B cell (primary cell): ENCODE measurements at regions not wholly inside any gene's neighbourhood (a gene's known extent, or its start where the extent isn't known, plus 50 kb on each side); places are given as distances from the start of the nearest gene placed in this dataset.

Experiments used
- ATAC-seq: fragments of 200-7000 bp; cut with Tn5 transposase; one replicate; pipeline ENCODE4 v1.10.0; 2021; ENCODE audit warnings: low read depth, mild to moderate bottlenecking, moderate number of reproducible peaks, moderate library complexity
- CTCF ChIA-PET: fragments of 350-600 bp; sonication (Branson Sonifier 250); formaldehyde crosslinking; loops from one replicate; lab custom pipeline; 2021; ENCODE audit warnings: antibody characterized with exemption, inconsistent platforms; lab: Charles Lee
- POLR2A ChIA-PET: fragments of 350-600 bp; sonication (Branson Sonifier 250); formaldehyde crosslinking; loops from one replicate; lab custom pipeline; 2021; ENCODE audit warnings: antibody characterized with exemption; lab: Charles Lee
- DNase-seq: peaks from one replicate; pipeline ENCODE4 v3.0.0; 2013
- H2AFZ ChIP-seq: 2 replicates; pipeline ENCODE4 v1.6.1; 2012; ENCODE audit warnings: mild to moderate bottlenecking, low read depth, low read length; ENCODE audit not compliant: insufficient read depth, poor library complexity, severe bottlenecking
- H3K27ac ChIP-seq, 2 donors: 1 replicate in 1 of 2; 2 replicates in 1 of 2; pipeline ENCODE4 v1.5.1; 2012 to 2013; ENCODE audit warnings: low read length in 2 of 2, mild to moderate bottlenecking in 2 of 2, moderate library complexity in 1 of 2
- H3K27me3 ChIP-seq, 4 experiments: fragments of 200-600 bp in 1 of 4; sonication (generic) in 1 of 4; replicated peaks in 1 of 4; 1 replicate in 2 of 4; 2 replicates in 2 of 4; pipeline versions ENCODE4 v1.6.1 to v1.7.0; 2013 to 2016; ENCODE audit warnings: low read length in 3 of 4, mild to moderate bottlenecking in 2 of 4, mixed read lengths in 1 of 4, moderate library complexity in 1 of 4; ENCODE audit not compliant: insufficient read depth in 4 of 4, control insufficient read depth in 3 of 4; ENCODE audit errors: control extremely low read depth in 1 of 4
- H3K36me3 ChIP-seq, 2 experiments: replicated peaks in 1 of 2; 1 replicate in 1 of 2; 2 replicates in 1 of 2; pipeline versions ENCODE4 v1.6.1 to v1.7.1; 2013; ENCODE audit warnings: low read length in 1 of 2; ENCODE audit not compliant: insufficient read depth in 2 of 2, control insufficient read depth in 1 of 2; ENCODE audit errors: control extremely low read depth in 1 of 2, extremely low read depth in 1 of 2
- H3K4me1 ChIP-seq, 2 donors: fragments of 200-600 bp in 1 of 2; sonication (generic) in 1 of 2; 1 replicate in 1 of 2; 2 replicates in 1 of 2; pipeline versions ENCODE4 v1.5.1 to v1.6.1; 2013 to 2017; ENCODE audit warnings: low read length in 2 of 2; ENCODE audit not compliant: control insufficient read depth in 2 of 2, insufficient read depth in 2 of 2
- H3K4me2 ChIP-seq: replicated peaks from 2 replicates; pipeline ENCODE3; 2012; ENCODE audit warnings: mild to moderate bottlenecking, low read depth, low read length; ENCODE audit not compliant: poor library complexity, severe bottlenecking
- H3K4me3 ChIP-seq, 5 experiments: fragments of 200-600 bp in 1 of 5; sonication (generic) in 1 of 5; 1 replicate in 3 of 5; 2 replicates in 2 of 5; pipeline versions ENCODE4 v1.5.1 to v1.7.0; 2011 to 2016; ENCODE audit warnings: low read length in 4 of 5, mild to moderate bottlenecking in 4 of 5, low read depth in 2 of 5, control low read depth in 1 of 5, moderate library complexity in 1 of 5; ENCODE audit not compliant: insufficient read depth in 1 of 5; ENCODE audit errors: control extremely low read depth in 1 of 5, extremely low read depth in 1 of 5
- H3K79me2 ChIP-seq: fragments of 200-600 bp; sonication (generic); one replicate; pipeline ENCODE4 v1.6.0; 2016; ENCODE audit warnings: low read length; ENCODE audit not compliant: control insufficient read depth, insufficient read depth
- H3K9ac ChIP-seq: fragments of 200-600 bp; sonication (generic); 2 replicates; pipeline ENCODE4 v1.6.1; 2017; ENCODE audit warnings: mild to moderate bottlenecking, low read length, moderate library complexity
- H3K9me3 ChIP-seq, 3 donors: one replicate each; pipeline versions ENCODE4 v1.6.1 to v1.7.1; 2013; ENCODE audit warnings: low read length in 2 of 3; ENCODE audit not compliant: control insufficient read depth in 2 of 3, insufficient read depth in 1 of 3; ENCODE audit errors: control extremely low read depth in 1 of 3
- H4K20me1 ChIP-seq: 2 replicates; pipeline ENCODE4 v1.6.0; 2012; ENCODE audit warnings: mild to moderate bottlenecking, low read length; ENCODE audit not compliant: insufficient read depth, control insufficient read depth, poor library complexity, severe bottlenecking
- H3K27ac Mint-ChIP-seq: one replicate; pipeline ENCODE4 v1.8.0; 2021; ENCODE audit warnings: mixed read lengths
- H3K27me3 Mint-ChIP-seq: one replicate; pipeline ENCODE4 v1.8.0; 2021; ENCODE audit warnings: mixed read lengths
- H3K4me1 Mint-ChIP-seq: one replicate; pipeline ENCODE4 v1.8.0; 2021; ENCODE audit warnings: mixed read lengths
- H3K4me3 Mint-ChIP-seq: one replicate; pipeline ENCODE4 v1.8.0; 2021; ENCODE audit warnings: mixed read lengths
- H3K9me3 Mint-ChIP-seq: one replicate; pipeline ENCODE4 v1.8.0; 2022; ENCODE audit warnings: mixed read lengths; ENCODE audit not compliant: insufficient read depth
- CTCF ChIP-seq: fragments of 200-600 bp; IDR thresholded peaks from one replicate; pipeline ENCODE4 v1.8.0; 2022; ENCODE audit warnings: antibody characterized with exemption, mild to moderate bottlenecking
- EZH2 ChIP-seq: IDR thresholded peaks from 2 replicates; pipeline ENCODE4 v1.6.1; 2012; ENCODE audit warnings: borderline replicate concordance, low read depth, mild to moderate bottlenecking, moderate library complexity, low read length; ENCODE audit not compliant: insufficient read depth, poor library complexity, severe bottlenecking
- WGBS: methylation state at CpG from one replicate; pipeline ENCODE4 v1.1.5; 2013; ENCODE audit warnings: missing lambda C conversion rate; ENCODE audit not compliant: insufficient coverage; 5-methylcytosine and 5-hydroxymethylcytosine counted together
- intact Hi-C: fragments of 100-400 bp; cut with micrococcal nuclease; formaldehyde crosslinking; loops from one replicate; pipeline ENCODE4 v1.10.0; 2022

- no peak overlapping the region for H3K4me3 ChIP-seq
- ATAC-seq (no peak), DNase-seq (no peak)
- intact Hi-C loops = no loop called here
- ChIA-PET POLR2A (no interaction called here), CTCF (no interaction called here)
- no peak overlapping the region for H3K9ac ChIP-seq
- H3K4me2 ChIP-seq = no peak overlapping the region
- no peak overlapping the region for H3K27ac ChIP-seq
- TF ChIP-seq EZH2 (no peak), CTCF (no peak)
- no peaks in the 10 kb centered on the region for H3K9me3 ChIP-seq
- Mint-ChIP-seq H3K27me3 (no peaks in the 10 kb centered on the region), H3K4me3 (no peak overlapping the region), H3K9me3 (no peaks in the 10 kb centered on the region), H3K4me1 (no peaks in the 10 kb centered on the region), H3K27ac (no peak overlapping the region)
- H2AFZ ChIP-seq = no peak overlapping the region
- H4K20me1 ChIP-seq = no peaks in the 10 kb centered on the region
- no peaks in the 10 kb centered on the region for H3K79me2 ChIP-seq
- H3K4me1 ChIP-seq = no peaks in the 10 kb centered on the region
- peaks cover 0 to under 1% (median 0%) of the 10 kb centered on the region in 4 experiments for H3K27me3 ChIP-seq
- H3K36me3 ChIP-seq = no peaks in the 10 kb centered on the region
These were observed 610.6 kb upstream of the GRAMD2B start for GRCh38 chr5:125812651-125813050.

- Mint-ChIP-seq H3K4me1 (no peaks in the 10 kb centered on the region), H3K27me3 (no peaks in the 10 kb centered on the region), H3K9me3 (no peaks in the 10 kb centered on the region), H3K4me3 (no peak overlapping the region), H3K27ac (no peak overlapping the region)
- 100% methylated on average over 1 of the region's 6 CpGs for WGBS
- no peak overlapping the region for H3K27ac ChIP-seq
- no peaks in the 10 kb centered on the region for H3K27me3 ChIP-seq
- no peak for TF ChIP-seq CTCF
- TF ChIP-seq EZH2 = no peak
- CTCF ChIA-PET = no interaction called here
- no peaks in the 10 kb centered on the region for H3K36me3 ChIP-seq
- H3K4me3 ChIP-seq = no peak overlapping the region
- POLR2A ChIA-PET = no interaction called here
- H3K79me2 ChIP-seq = no peaks in the 10 kb centered on the region
- ATAC-seq (no peak), DNase-seq (no peak)
- H2AFZ ChIP-seq = no peak overlapping the region
- intact Hi-C loops = no loop called here
- H3K9me3 ChIP-seq = no peaks in the 10 kb centered on the region
- H4K20me1 ChIP-seq = no peaks in the 10 kb centered on the region
- no peaks in the 10 kb centered on the region for H3K4me1 ChIP-seq
- no peak overlapping the region for H3K4me2 ChIP-seq
- H3K9ac ChIP-seq = no peak overlapping the region
These were observed 609.8 kb upstream of the GRAMD2B start for GRCh38 chr5:125813221-125813974.
